Retinal pigment epithelial cell (primary cell): ENCODE measurements at regions not wholly inside any gene's neighbourhood (a gene's known extent, or its start where the extent isn't known, plus 50 kb on each side); places are given as distances from the start of the nearest gene placed in this dataset.

Experiments
- DNase-seq: peaks from one replicate; pipeline ENCODE4 v3.0.0-alpha.2; 2010; ENCODE audit warnings: low read depth
- H3K4me3 ChIP-seq: 2 replicates; pipeline ENCODE4 v1.5.1; 2011; ENCODE audit warnings: mild to moderate bottlenecking, low read length, control low read depth, moderate library complexity
- TF ChIP-seq, protein P1 (sequence below): conservative IDR thresholded peaks from 2 replicates; pipeline ENCODE4 v1.5.1; 2011; ENCODE audit warnings: low read depth, low read length, control low read depth, inconsistent platforms

DNA sequence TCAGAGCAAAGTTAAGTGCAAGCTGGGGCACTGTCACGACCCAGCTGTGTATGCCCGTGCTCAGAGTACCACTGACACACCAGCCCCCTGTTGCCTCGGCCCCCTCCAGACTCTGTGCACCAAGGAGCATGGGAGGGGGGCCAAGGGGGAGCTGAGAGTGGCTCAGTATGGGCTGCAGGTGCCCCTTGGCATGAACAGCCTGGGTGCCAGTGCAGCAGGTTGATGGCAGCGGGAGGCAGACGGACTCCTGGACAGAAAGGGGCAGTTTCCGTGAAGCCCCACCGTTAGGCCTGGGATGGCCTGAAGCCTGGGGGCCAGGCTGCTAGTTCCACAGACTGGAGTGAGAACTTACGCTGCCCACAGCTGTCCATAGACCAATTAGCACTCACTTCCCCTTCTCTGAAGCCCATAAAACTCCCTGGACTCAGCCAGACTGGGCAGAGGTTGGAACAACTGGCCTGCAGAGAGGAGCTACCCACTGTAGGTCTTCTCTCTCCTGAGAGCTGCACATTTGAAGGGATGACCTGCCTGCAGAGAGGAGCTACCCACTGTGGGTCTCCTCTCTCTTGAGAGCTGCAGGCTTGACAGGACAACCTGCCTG, 182.8 kb downstream of the DEPDC1B start:
- DNase-seq: no peak
- TF ChIP-seq, protein P1, sequence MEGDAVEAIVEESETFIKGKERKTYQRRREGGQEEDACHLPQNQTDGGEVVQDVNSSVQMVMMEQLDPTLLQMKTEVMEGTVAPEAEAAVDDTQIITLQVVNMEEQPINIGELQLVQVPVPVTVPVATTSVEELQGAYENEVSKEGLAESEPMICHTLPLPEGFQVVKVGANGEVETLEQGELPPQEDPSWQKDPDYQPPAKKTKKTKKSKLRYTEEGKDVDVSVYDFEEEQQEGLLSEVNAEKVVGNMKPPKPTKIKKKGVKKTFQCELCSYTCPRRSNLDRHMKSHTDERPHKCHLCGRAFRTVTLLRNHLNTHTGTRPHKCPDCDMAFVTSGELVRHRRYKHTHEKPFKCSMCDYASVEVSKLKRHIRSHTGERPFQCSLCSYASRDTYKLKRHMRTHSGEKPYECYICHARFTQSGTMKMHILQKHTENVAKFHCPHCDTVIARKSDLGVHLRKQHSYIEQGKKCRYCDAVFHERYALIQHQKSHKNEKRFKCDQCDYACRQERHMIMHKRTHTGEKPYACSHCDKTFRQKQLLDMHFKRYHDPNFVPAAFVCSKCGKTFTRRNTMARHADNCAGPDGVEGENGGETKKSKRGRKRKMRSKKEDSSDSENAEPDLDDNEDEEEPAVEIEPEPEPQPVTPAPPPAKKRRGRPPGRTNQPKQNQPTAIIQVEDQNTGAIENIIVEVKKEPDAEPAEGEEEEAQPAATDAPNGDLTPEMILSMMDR: no peak
- no peak overlapping the region for H3K4me3 ChIP-seq

DNA sequence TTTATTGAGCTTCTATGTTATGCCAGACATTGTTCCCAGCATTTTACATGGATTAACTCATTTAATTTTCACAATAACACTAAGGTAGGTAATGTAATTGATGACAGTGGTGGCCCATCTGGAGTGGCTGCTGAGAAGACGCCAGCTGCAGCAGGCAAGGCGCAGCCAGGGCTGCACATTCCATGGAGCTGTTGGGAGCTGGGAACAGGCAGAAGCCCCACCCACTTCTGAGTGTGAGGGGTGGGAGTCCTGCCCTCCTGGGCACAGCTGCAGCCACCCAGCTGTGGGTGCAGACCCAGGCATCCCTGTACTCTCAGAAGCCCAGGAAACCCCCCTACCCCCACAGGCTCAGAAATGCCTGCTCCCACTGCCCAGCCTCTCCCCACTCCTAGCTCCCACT, 183.3 kb downstream of the DEPDC1B start:
- H3K4me3 ChIP-seq: no peak overlapping the region
- DNase-seq: no peak
- TF ChIP-seq, protein P1: no peak

DNA sequence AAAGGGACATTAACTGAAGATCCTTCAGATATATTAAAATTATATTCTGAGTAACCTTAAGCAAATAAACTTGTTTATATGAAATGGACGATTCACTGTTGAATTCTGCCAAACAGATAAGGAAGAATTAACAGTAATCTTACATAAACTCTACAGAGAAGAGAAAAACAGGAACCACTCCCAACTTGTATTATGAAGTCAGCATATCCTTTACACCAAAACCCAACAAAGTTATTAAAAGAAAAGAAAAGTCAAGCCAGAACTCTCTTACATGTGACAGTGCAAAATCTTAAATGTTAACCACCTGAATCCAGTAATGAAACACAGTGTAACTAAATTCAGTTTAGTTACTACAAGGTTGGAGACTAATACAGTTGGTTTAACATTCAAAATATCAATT, 185.8 kb downstream of the DEPDC1B start:
- DNase-seq: no peak
- H3K4me3 ChIP-seq: no peak overlapping the region
- TF ChIP-seq, protein P1: no peak

DNA sequence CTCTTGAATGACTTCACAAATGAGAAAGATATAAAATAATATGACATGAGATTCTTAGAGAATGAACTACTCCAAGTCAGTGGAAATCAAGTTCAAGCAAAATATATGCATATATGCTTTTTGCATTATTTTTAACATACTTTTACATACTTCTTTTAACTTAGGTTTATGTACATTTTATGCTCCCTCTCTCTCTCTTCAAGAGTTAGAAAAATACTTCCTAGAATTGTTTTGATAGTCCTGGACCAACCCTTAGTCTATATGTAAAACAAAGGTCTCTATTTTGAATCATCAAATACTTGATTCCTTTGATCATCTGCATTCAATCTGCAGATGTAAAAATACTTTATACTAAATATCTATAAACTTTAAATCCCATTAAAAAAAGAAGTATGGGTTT, 187.8 kb downstream of the DEPDC1B start:
- no peak overlapping the region for H3K4me3 ChIP-seq
- no peak for DNase-seq
- TF ChIP-seq, protein P1: no peak

DNA sequence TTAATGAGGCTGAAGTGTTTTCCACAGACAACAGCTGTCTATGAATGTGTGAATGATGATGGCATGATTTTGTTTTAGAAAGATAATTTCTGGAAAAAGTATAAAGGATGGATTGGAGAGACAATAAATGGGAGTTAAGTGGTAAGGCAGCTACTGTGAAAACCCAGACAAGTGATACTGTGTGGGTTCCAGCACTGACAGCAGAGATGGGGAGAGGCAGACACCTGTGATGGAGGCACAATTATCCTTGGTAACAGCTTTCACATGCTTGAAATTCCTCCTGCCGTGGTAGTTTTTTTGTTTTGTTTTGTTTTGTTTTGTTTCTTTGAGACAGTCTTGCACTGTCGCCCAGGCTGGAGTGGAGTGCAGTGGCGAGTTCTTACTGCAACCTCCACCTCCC, 189.3 kb downstream of the DEPDC1B start:
- no peak overlapping the region for H3K4me3 ChIP-seq
- no peak for DNase-seq
- TF ChIP-seq, protein P1: no peak

DNA sequence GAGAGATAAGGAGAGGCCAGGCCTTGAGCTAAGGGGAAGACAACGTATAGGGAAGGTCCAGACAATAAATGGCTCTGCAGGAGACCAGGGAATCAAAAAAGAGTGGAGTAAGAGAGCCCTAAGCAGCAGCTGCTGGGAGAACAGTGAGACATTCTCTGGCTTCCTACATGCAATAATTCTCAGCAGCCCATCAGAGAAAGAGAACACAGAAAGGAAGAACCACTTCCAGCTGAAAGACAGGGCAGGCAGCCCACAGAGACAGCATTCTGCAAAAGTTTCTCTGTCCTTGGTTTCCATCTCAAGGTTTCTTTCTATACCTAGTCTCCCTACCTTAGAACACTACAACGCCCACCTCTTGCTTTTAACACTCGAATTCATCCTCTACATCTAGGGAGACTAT, 189.9 kb downstream of the DEPDC1B start:
- TF ChIP-seq, protein P1: no peak
- no peak for DNase-seq
- H3K4me3 ChIP-seq: no peak overlapping the region

DNA sequence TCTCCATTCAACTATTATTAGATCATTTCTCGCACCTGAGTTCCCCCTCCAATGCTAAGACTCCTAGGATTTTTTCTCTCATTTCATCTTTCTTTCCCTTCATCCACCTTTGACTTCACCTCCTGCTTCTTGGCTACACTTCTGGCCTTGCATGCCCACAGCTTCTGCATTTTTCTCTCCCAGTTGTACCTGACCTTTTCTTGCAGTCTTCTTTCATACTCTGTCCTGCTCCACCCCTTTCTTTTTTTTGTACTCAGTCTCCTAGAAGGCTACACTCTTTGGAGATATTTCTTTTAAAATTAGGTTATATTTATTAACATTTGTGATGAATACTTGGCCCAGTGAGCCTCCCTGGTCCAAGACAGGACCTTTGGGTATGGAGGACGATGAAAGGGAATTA, 190.4 kb downstream of the DEPDC1B start:
- H3K4me3 ChIP-seq: no peak overlapping the region
- DNase-seq: no peak
- TF ChIP-seq, protein P1: no peak
